GM20000 (cell line): ENCODE measurements at regions not wholly inside any gene's neighbourhood (a gene's known extent, or its start where the extent isn't known, plus 50 kb on each side); places are given as distances from the start of the nearest gene placed in this dataset.

Experiments
- DNase-seq: peaks from one replicate; pipeline ENCODE4 v3.0.0; 2012; ENCODE audit warnings: low spot score
- CTCF ChIP-seq: IDR thresholded peaks from 2 replicates; pipeline ENCODE4 v1.5.1; 2012; ENCODE audit warnings: mild to moderate bottlenecking, control low read depth; ENCODE audit errors: extremely low read depth, missing control alignments

- TF ChIP-seq CTCF, result no peak
- no peak for DNase-seq
These were observed 227.0 kb upstream of the PMEPA1 start for GRCh38 chr20:57936636-57937385.

GRCh38 chr20:57934913-57935312, 225.1 kb upstream of the PMEPA1 start:
- TF ChIP-seq CTCF, result no peak
- no peak for DNase-seq

GRCh38 chr20:57934007-57934805, 224.4 kb upstream of the PMEPA1 start:
- no peak for DNase-seq
- TF ChIP-seq CTCF, result no peak

- TF ChIP-seq CTCF, result no peak
- DNase-seq, result no peak
These were observed 222.5 kb upstream of the PMEPA1 start for GRCh38 chr20:57932227-57932864.

GRCh38 chr20:57930351-57930750, 220.5 kb upstream of the PMEPA1 start:
- no peak for TF ChIP-seq CTCF

GRCh38 chr20:57928181-57928967, 218.6 kb upstream of the PMEPA1 start:
- no peak for DNase-seq
- no peak for TF ChIP-seq CTCF

More at GRCh38 chr20:57930351-57930750, 220.5 kb upstream of the PMEPA1 start:
- no peak for DNase-seq
